Mesendoderm (in vitro differentiated cells): ENCODE measurements at regions not wholly inside any gene's neighbourhood (a gene's known extent, or its start where the extent isn't known, plus 50 kb on each side); places are given as distances from the start of the nearest gene placed in this dataset.
"Not testable (repeated sequence)": the region's sequence is repeated elsewhere in the genome, so short reads cannot be mapped to it uniquely, and the experiment has no call there.

Experiments used
- DNase-seq: peaks from one replicate; pipeline ENCODE4 v3.0.0; 2013
- H2AK5ac ChIP-seq: 2 replicates; pipeline ENCODE4 v1.6.1; 2013; ENCODE audit warnings: low read length, inconsistent platforms
- H2BK120ac ChIP-seq: 2 replicates; pipeline ENCODE4 v1.6.1; 2013; ENCODE audit warnings: low read depth, mild to moderate bottlenecking, low read length, moderate library complexity, mixed read lengths
- H2BK15ac ChIP-seq: replicated peaks from 2 replicates; pipeline ENCODE4 v1.6.1; 2013; ENCODE audit warnings: low read depth, mild to moderate bottlenecking, moderate library complexity
- H2BK5ac ChIP-seq: 2 replicates; pipeline ENCODE4 v1.6.1; 2013; ENCODE audit warnings: low read length, inconsistent platforms
- H3K18ac ChIP-seq: 2 replicates; pipeline ENCODE4 v1.6.1; 2013; ENCODE audit warnings: mild to moderate bottlenecking, low read length, mixed read lengths
- H3K23ac ChIP-seq: one replicate; pipeline ENCODE4 v1.6.1; 2013; ENCODE audit warnings: low read length
- H3K27ac ChIP-seq: 2 replicates; pipeline ENCODE4 v1.5.1; 2013; ENCODE audit warnings: low read depth, mild to moderate bottlenecking, inconsistent platforms, low read length, moderate library complexity
- H3K27me3 ChIP-seq: 2 replicates; pipeline ENCODE4 v1.6.1; 2013; ENCODE audit warnings: low read length, control low read depth, mild to moderate bottlenecking, inconsistent platforms; ENCODE audit not compliant: insufficient read depth, poor library complexity
- H3K36me3 ChIP-seq: 2 replicates; pipeline ENCODE4 v1.6.1; 2013; ENCODE audit warnings: low read length, inconsistent platforms; ENCODE audit not compliant: control insufficient read depth, insufficient read depth
- H3K4ac ChIP-seq: one replicate; pipeline ENCODE4 v1.6.1; 2013; ENCODE audit warnings: low read depth, mild to moderate bottlenecking, low read length, moderate library complexity
- H3K4me1 ChIP-seq: 2 replicates; pipeline ENCODE4 v1.6.1; 2013; ENCODE audit warnings: low read depth, low read length, inconsistent platforms; ENCODE audit not compliant: control insufficient read depth
- H3K4me2 ChIP-seq: 2 replicates; pipeline ENCODE4 v1.6.1; 2013; ENCODE audit warnings: low read length
- H3K4me3 ChIP-seq: 2 replicates; pipeline ENCODE4 v1.5.1; 2013; ENCODE audit warnings: mild to moderate bottlenecking, low read length
- H3K56ac ChIP-seq: one replicate; pipeline ENCODE4 v1.6.1; 2013; ENCODE audit warnings: low read length
- H3K79me1 ChIP-seq: 2 replicates; pipeline ENCODE4 v1.6.1; 2013; ENCODE audit warnings: low read length, inconsistent platforms
- H3K79me2 ChIP-seq: 2 replicates; pipeline ENCODE4 v1.6.1; 2013; ENCODE audit warnings: mild to moderate bottlenecking, low read length; ENCODE audit not compliant: control insufficient read depth, insufficient read depth
- H3K9ac ChIP-seq: 2 replicates; pipeline ENCODE4 v1.6.1; 2013; ENCODE audit warnings: low read length, inconsistent platforms
- H4K5ac ChIP-seq: one replicate; pipeline ENCODE4 v1.6.1; 2013; ENCODE audit warnings: low read length
- H4K8ac ChIP-seq: one replicate; pipeline ENCODE4 v1.6.1; 2013; ENCODE audit warnings: low read depth, mild to moderate bottlenecking, control low read depth, low read length, moderate library complexity
- WGBS: extraction: QIAGEN DNeasy Blood & Tissue Kit; methylation state at CpG from one replicate; pipeline ENCODE4 v1.1.7; 2013; ENCODE audit warnings: low lambda C conversion rate, missing lambda C conversion rate; ENCODE audit not compliant: insufficient coverage; ENCODE audit errors: extremely low coverage; 5-methylcytosine and 5-hydroxymethylcytosine counted together

- DNase-seq: no peak
- Histone ChIP-seq H4K8ac (no peak overlapping the region), H3K9ac (no peak overlapping the region), H4K5ac (no peak overlapping the region), H2BK120ac (no peak overlapping the region), H2AK5ac (no peak overlapping the region), H2BK5ac (no peak overlapping the region), H3K27ac (no peak overlapping the region), H3K4ac (no peak overlapping the region), H3K27me3 (no peaks in the 10 kb centered on the region), H3K4me2 (no peak overlapping the region), H3K18ac (no peak overlapping the region), H3K36me3 (no peaks in the 10 kb centered on the region), H3K79me2 (no peaks in the 10 kb centered on the region), H3K23ac (no peak overlapping the region), H3K56ac (no peak overlapping the region), H3K79me1 (no peaks in the 10 kb centered on the region), H3K4me3 (no peak overlapping the region), H3K4me1 (no peaks in the 10 kb centered on the region), H2BK15ac (no peak overlapping the region)
- WGBS: no CpG with 5 or more reads among the region's 1 CpG
These were observed 349.1 kb upstream of the FLRT2 start for GRCh38 chr14:85180876-85181275.

- Histone ChIP-seq H4K8ac (no peak overlapping the region), H3K27ac (no peak overlapping the region), H3K56ac (no peak overlapping the region), H3K18ac (no peak overlapping the region), H2BK120ac (no peak overlapping the region), H3K4ac (no peak overlapping the region), H3K4me3 (no peak overlapping the region), H3K4me1 (no peaks in the 10 kb centered on the region), H2BK5ac (no peak overlapping the region), H3K79me1 (no peaks in the 10 kb centered on the region), H3K23ac (no peak overlapping the region), H3K27me3 (no peaks in the 10 kb centered on the region), H3K36me3 (no peaks in the 10 kb centered on the region), H4K5ac (no peak overlapping the region), H2AK5ac (no peak overlapping the region), H3K9ac (no peak overlapping the region), H3K4me2 (no peak overlapping the region), H2BK15ac (no peak overlapping the region), H3K79me2 (no peaks in the 10 kb centered on the region)
- no CpG with 5 or more reads among the region's 4 CpGs for WGBS
- DNase-seq: no peak
These were observed 347.7 kb upstream of the FLRT2 start for GRCh38 chr14:85182282-85182681.

- H3K79me1 ChIP-seq: no peaks in the 10 kb centered on the region
- no peak overlapping the region for H2BK15ac ChIP-seq
- no peak overlapping the region for H2BK120ac ChIP-seq
- no peak overlapping the region for H4K5ac ChIP-seq
- no peak overlapping the region for H3K18ac ChIP-seq
- H3K23ac ChIP-seq: no peak overlapping the region
- H3K27me3 ChIP-seq: no peaks in the 10 kb centered on the region
- no peak overlapping the region for H2BK5ac ChIP-seq
- H3K36me3 ChIP-seq: no peaks in the 10 kb centered on the region
- H3K9ac ChIP-seq: no peak overlapping the region
- no peak overlapping the region for H3K4me2 ChIP-seq
- H3K27ac ChIP-seq: no peak overlapping the region
- DNase-seq: no peak
- WGBS: no CpG with 5 or more reads among the region's 8 CpGs
- no peak overlapping the region for H3K4ac ChIP-seq
- no peak overlapping the region for H3K4me3 ChIP-seq
- H3K79me2 ChIP-seq: no peaks in the 10 kb centered on the region
- H2AK5ac ChIP-seq: no peak overlapping the region
- no peak overlapping the region for H4K8ac ChIP-seq
- no peaks in the 10 kb centered on the region for H3K4me1 ChIP-seq
- no peak overlapping the region for H3K56ac ChIP-seq
These were observed 343.9 kb upstream of the FLRT2 start for GRCh38 chr14:85186082-85186481.

GRCh38 chr14:85187521-85187920, 342.4 kb upstream of the FLRT2 start:
- Histone ChIP-seq H2AK5ac (no peak overlapping the region), H4K5ac (no peak overlapping the region), H3K4me1 (no peaks in the 10 kb centered on the region), H3K4me3 (no peak overlapping the region), H3K79me2 (no peaks in the 10 kb centered on the region), H3K18ac (no peak overlapping the region), H3K36me3 (no peaks in the 10 kb centered on the region), H3K27me3 (no peaks in the 10 kb centered on the region), H3K56ac (no peak overlapping the region), H3K4me2 (no peak overlapping the region), H3K9ac (no peak overlapping the region), H3K23ac (no peak overlapping the region), H3K27ac (no peak overlapping the region), H4K8ac (no peak overlapping the region), H2BK120ac (no peak overlapping the region), H3K4ac (no peak overlapping the region), H2BK5ac (no peak overlapping the region), H3K79me1 (no peaks in the 10 kb centered on the region), H2BK15ac (no peak overlapping the region)
- WGBS: no CpG with 5 or more reads among the region's 1 CpG
- DNase-seq: no peak

GRCh38 chr14:85188836-85189235, 341.1 kb upstream of the FLRT2 start:
- H2BK120ac ChIP-seq: no peak overlapping the region
- H3K4me1 ChIP-seq: no peaks in the 10 kb centered on the region
- no peak for DNase-seq
- no peaks in the 10 kb centered on the region for H3K79me2 ChIP-seq
- no CpG with 5 or more reads among the region's 1 CpG for WGBS
- H3K4ac ChIP-seq: no peak overlapping the region
- H3K27me3 ChIP-seq: no peaks in the 10 kb centered on the region
- H2AK5ac ChIP-seq: no peak overlapping the region
- H3K4me3 ChIP-seq: no peak overlapping the region
- H4K5ac ChIP-seq: no peak overlapping the region
- no peak overlapping the region for H3K56ac ChIP-seq
- H3K36me3 ChIP-seq: no peaks in the 10 kb centered on the region
- no peak overlapping the region for H3K27ac ChIP-seq
- H4K8ac ChIP-seq: no peak overlapping the region
- H2BK5ac ChIP-seq: no peak overlapping the region
- no peak overlapping the region for H3K23ac ChIP-seq
- H3K4me2 ChIP-seq: no peak overlapping the region
- no peak overlapping the region for H2BK15ac ChIP-seq
- H3K9ac ChIP-seq: no peak overlapping the region
- H3K18ac ChIP-seq: no peak overlapping the region
- no peaks in the 10 kb centered on the region for H3K79me1 ChIP-seq

GRCh38 chr14:85189253-85189652, 340.7 kb upstream of the FLRT2 start:
- not testable (repeated sequence) for H3K9ac ChIP-seq, H2BK15ac ChIP-seq, H3K27me3 ChIP-seq, H3K4ac ChIP-seq, H3K36me3 ChIP-seq, H3K79me2 ChIP-seq, DNase-seq, H4K5ac ChIP-seq, H3K4me2 ChIP-seq, H2BK120ac ChIP-seq, H3K4me1 ChIP-seq, H2AK5ac ChIP-seq, H3K56ac ChIP-seq, H3K23ac ChIP-seq, H2BK5ac ChIP-seq, H4K8ac ChIP-seq, H3K27ac ChIP-seq, H3K18ac ChIP-seq, H3K4me3 ChIP-seq, H3K79me1 ChIP-seq
- no CpG with 5 or more reads among the region's 6 CpGs for WGBS
